NCI-H748 treated with DMSO at 0.1 percent for 48 hours (cell line): ENCODE measurements at regions not wholly inside any gene's neighbourhood (a gene's known extent, or its start where the extent isn't known, plus 50 kb on each side); places are given as distances from the start of the nearest gene placed in this dataset.

Experiments used
- DNase-seq: peaks from one replicate; lab custom pipeline; 2025; lab: John Stamatoyannopoulos, UW

DNA sequence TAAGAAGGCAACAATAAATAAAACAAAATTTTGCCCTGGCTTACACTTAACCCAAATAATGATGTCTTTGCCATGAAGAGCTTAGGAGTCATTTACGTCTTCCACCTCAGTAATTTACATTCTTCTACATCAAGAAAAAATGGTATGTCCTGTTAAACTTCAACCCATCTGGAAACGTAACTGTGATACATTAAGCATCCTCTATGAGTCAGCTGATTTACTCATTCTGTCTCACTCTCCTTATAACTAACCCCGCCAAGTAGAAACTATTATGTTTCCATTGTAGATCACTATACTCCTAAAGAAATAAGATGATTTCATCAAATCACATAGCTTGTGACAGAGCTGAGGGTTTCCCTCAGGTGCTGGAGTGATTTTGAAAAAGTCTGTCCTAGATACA is 330.7 kb downstream of the CDC14C start:
- DNase-seq = no peak

DNA sequence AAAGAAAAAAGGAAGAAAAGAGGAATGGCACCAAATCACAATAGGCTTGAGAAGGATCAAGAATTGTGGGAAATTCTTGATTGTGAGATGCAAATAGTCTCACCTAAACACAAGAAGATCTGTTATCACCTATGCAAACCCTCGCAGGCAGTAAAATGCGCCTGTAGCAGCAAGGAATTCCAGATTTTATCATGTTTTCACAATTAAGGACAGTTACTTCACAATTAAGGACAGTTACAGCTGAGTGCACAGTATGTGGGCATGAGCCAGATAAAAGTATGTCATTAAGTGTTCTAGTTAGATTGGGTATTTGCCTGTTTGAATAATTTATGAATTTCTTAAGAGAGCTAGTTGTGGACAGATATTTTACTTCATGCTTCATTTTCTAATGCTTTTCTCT is 336.2 kb downstream of the CDC14C start:
- DNase-seq = no peak

DNA sequence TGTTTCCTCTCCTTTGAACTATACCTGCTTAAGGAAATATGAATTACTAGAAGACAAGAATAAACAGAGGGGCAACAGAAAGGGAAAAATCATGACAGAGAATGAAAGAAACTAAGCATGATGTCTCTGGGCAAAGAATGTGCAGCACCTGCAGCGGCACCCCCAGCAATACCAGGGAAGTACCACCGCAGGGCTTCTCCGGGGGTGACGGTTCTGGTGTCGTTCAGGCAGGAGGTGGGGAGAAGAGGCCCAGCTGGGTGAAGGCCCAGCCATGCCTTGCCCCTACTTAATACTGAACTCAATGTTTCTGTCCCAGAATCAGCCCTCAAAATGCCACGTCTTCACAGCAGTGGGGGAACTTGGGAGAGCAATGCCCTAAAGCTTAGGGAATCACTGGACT is 337.6 kb downstream of the CDC14C start:
- DNase-seq = no peak

DNA sequence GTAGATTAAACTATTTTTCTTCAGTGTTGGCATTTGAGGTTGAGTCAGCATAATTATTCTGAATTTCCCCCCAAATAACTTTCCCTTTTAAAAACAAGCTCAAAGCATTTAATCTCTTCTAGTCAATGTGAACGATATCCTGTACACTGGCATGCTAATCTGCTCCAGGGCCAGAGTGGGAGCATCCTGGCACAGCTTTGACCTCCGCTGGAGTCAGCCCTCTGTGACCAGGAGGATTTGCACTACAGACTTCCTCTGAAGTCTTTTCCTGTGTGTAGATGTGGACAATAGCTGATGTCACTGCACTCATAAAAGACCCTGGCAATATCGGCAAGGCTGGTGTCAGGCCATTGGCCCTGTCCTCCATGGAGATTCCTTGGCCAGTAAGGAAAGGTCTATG is 340.2 kb downstream of the CDC14C start:
- no peak for DNase-seq

DNA sequence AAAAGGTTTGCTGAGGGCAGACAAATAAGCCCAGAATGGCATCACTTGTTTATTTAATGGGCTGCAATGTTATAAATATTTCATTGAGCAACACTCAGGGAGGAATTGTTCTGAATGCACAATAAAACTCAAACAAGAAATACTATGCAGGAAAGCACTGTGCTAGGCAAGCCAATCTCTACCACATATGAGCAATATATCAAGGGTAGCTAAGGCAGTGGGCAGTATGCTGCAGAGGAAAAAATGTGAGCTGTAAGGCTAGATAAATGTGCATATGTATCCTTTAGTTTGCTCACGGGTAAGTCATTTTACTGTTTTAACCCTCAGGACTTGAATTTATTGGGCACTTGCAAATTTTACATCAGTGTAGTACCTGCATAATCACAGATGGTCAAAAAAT is 349.6 kb downstream of the CDC14C start:
- DNase-seq = no peak

DNA sequence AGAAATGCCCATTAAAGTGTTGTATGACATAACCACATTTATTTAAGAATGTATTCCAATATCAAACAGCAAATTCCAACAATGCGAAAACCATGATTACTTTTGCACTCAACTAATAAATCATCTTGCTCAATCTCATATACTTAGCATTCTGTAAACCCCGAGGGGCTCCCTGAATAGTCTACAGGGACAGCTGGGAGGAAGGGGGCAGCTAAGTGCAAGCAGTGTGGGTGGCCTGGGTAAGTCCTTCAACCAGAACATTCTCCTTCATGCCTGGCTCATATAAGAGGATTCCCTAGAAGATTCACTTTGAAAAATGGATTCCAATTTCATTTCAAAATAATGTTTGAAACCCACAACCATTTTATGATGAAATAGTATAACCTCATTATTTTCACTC is 355.5 kb downstream of the CDC14C start:
- DNase-seq = no peak

DNA sequence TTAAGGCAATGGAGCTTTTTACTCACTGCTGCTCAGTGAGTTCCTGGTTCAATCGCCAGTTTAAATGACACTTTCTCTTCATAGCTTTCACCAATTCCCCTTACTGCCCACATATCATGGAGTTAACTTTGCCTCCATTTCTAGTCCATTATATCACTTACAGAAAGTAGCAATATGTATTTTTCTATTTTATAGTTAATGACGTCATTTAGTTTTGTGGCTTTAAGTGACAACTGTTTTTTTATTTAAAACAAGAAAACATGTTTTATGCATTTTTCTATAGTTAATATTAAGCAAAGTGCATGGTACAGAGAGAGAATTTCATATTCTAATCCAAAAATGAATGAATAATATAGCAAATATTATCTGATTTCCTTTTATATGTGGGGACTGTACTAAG is 363.3 kb downstream of the CDC14C start:
- DNase-seq = no peak

DNA sequence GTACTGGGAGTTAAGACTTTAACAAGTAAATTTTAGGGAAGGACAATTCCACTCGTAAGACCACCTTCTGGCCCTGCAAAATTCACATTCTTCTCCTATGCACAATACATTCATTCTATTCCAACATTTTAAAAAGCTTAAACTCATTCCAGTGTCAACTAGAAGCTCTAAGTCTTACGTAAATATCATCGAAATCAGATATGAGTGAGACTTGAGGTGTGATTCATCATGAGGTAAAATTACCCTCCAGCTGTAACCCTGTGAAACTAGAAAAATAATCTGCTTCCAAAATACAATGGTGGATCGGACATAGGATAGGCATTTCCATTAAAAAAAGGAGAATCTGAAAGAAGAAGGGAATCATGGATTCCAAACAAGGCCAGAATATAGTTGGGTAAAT is 370.3 kb downstream of the CDC14C start:
- DNase-seq = no peak

DNA sequence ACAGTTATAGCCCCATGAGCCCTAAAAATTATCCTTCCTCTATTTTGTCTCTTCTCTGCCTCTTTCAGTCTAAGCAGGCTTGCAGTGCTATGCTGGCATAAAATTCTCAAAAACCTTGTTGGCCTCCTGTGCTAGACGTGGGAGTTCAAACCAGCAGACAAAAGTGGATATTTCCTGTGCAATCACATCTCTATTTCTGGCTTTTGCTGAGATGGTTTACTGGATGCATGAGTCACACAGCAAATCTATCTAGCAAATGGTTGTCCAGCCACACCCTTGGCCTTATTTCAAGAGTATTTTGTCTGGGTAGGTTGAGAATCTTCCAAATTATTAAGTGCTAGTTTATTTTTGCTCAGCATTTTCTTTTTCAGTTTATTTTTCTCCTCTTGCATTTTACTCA is 370.8 kb downstream of the CDC14C start:
- no peak for DNase-seq

DNA sequence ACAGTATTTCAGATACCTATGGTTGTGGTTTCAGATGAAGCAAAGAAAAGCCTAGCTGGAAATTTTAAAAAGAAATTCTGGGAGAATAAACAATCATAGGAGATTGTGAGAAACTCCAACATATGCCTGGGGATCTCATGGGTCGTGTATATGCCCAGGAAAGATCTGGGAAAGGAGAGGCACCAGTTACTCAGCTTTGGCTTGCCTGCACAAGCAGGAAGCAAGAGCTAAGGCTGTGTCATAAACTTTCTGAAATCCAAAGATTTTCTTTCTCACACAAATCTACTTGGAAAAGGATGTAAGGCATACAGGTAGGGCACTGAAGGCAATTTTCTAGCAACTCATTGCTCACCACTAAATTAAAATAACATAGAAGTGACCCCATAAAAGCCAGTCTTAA is 373.6 kb downstream of the CDC14C start:
- DNase-seq = no peak

DNA sequence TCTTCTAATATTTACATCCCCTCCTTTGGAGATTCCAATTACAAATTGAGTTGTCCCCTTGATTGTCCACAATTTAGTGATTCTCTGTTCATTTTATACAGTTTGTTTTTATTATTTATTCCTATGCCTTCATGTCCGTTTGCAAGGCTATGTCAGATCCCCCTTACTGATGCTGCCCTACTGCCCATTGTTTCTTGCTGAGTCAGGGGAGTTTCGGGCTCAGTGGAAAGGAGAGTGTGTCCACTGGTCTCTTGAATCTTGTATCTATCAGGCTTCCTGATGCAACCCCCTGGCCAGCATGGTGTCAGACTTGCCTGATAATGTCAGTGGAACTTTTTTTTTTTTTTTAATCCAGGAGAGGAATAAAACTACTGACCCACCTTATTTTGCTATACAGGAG is 384.4 kb downstream of the CDC14C start:
- DNase-seq = no peak

DNA sequence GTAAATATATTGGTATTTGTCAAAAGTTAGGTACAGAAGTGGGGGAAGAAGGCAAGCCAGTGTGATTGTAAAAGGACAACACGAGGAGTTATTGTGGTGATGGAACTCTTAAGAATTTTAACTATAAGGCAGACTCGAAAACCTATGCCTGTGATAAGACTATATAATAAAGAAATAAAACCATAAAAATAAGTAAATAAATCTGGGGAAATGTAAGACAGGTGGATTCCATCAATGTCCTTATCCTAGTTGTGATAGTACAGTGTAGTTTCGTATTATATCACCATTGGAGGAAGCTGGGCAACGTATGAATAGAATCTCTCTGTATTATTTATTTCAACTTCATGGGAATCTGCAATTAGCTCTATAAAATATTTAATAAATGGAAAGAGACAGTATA is 395.7 kb downstream of the CDC14C start:
- DNase-seq = no peak

DNA sequence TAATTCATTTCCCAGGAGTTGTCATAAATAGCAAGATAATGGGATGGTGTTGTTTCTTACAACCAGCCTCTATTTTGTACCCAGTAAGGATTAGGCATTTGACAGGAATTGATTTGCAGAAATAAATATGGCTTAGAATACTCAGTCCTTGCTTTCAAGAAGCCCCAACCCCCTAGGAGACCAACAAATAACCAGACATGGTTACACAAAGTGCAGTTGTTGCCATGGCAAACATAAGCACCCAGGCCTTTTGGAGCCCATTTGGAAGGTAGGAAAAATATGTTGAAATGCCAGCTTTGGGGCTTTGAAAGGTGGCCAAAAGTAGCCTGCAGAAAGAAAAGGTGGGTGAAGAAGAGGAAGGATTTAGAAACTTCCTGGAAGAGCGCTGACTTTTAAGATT is 397.5 kb downstream of the CDC14C start:
- no peak for DNase-seq

DNA sequence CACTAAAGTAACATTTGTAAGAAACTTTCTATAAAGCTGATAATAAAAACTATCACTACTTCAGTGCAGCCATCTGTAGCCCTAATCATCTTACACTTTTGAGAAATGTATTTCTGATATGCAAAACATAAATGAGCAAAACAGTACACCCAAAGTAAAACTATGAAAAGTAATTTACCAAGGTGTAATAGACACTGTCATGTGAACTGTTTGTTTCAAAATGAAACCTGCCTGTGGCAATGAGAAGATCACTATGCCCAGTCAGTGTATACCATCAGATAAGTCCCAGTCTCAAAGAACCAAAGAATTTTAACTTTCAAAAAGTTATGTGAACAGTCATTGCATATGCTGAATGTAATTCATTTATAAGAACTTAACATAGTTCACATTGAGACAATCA is 398.1 kb downstream of the CDC14C start:
- no peak for DNase-seq

DNA sequence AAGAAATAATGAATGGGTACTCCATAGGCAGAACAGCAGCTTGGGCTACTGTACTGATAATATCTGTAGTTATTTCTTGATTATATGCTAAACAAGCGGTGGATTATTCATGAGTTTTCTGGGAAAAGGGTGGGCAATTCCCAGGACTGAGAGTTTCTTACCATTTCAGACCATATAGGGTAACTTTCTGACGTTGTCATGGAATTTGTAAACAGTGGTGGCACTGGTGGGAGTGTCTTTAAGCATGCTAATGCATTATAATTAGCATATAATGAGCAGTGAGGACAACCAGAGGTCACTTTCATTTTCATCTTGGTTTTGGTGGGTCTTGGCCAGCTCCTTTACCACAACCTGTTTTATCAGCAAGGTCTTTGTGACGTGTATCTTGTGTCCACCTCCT is 399.7 kb downstream of the CDC14C start:
- no peak for DNase-seq

DNA sequence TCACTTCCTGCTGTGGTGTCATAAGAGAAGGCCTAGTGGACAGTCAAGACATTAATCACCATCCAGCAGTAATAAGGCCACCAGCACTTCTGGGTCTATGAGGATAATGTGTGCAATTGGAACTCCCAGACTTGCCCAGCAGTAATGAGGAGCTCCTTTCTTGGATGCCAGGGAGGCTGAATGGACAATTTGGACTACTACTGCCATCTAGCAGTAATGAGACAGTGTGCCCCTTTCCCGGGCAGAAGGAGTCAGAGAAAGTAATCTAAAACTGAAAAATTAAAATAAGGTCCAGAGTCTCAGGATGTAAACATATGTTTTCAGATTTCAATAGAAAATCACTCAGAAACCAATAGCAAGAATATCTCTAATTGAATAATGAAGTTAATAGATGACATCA is 400.4 kb downstream of the CDC14C start:
- no peak for DNase-seq

DNA sequence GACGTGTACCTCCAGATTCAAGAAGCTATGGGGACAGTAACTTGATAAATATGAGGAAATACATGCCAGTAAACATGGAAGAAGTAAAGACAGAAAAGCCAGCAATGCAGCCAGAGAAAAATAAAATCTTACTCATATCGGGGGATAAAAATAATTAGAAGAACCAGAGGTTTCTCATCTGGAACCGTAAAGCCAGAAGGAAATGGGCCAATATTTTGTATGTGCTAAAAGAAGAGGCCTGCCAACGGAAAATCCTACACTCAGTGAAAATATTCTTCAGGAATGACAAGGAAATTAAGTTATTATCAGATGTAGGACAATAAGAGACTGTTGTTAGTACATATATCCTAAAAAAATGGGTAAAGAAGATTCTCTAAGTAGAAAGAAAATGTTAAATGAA is 401.2 kb downstream of the CDC14C start:
- no peak for DNase-seq

DNA sequence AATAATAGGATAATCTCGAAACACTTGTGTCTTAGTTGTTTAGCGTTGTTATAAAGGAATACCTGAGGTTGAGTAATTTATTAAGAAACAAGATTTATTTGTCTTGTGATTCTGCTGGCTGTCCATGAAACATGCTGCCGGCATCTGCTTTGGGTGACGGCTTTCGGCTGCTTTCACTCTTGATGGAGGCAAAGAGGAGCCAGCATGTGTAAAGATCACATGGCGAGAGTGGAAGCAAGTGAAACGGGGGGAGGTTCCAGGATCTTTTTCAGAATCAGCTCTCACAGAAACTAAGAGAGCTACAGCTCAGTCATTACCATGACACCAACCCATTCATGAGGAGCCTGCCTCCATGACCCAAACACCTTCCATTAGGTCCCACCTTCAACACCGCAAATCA is 402.8 kb downstream of the CDC14C start:
- DNase-seq = no peak

DNA sequence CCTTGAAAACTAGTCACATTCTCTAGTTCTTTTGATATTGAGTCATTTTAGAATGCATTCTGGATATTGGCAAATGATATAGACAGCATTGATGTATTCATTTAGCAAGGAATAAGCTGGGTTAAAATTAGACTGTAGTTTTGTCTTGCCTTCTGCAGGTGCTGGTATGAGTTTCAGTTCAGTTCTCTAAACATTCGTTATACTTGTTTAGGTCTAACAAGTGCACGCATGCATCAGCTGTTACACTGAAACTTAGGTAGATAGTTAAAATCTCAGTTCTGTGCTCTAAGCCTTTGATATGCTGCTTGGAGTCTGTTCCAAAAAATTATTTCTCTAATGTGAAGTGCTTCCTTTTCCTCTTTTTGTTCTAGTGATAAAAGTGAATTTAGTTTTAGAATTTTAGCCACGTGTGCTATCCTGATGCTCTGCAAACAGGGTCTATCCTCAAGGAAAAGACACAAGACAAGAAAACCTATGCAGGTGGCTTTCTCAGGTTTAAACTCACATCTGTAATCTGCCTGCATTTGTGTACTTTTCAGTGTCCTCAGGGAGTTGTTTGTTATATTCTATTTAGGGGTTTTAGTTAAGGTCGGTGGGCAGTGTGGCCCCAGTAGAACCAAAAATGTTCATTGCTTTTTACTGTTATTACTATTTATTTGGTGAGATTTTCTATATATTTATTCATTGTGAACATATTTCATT is 409.0 kb downstream of the CDC14C start:
- no peak for DNase-seq

DNA sequence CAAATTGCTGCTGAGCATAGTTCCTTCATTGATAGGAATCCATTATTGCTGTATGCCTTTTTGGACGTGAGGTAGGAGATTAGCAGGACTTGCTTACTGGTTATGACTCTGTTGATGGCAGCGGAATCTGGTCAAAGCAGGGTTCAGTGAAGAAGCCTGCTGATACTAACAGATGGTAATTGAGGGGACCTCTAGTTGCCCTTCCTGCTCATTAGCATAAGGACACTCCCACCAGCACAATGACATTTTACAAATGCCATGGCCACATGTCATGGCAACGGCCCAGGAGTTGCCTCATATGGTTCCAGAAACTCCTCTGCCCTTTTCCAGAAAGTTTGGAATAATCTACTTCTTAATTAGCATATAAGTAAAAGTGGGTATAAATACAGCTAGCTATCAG is 417.5 kb downstream of the CDC14C start:
- no peak for DNase-seq

DNA sequence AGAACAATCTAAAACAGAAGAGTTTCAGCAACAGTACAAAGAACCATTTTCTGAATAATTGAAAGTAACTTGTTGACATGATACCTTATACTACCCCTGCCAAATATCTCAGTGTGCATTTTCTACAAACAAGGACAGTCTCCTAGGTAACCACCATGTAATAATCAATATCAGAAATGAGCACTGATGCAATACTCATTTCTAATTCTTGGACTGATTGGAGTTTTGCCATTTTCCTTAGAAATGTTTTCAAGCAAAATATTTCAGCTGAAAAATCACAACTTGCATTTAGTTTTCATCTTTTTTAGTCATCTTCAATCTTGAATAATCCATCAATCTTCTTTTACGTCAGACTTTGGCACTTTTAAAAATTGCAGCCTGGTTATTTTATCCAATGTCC is 420.2 kb downstream of the CDC14C start:
- DNase-seq = no peak

DNA sequence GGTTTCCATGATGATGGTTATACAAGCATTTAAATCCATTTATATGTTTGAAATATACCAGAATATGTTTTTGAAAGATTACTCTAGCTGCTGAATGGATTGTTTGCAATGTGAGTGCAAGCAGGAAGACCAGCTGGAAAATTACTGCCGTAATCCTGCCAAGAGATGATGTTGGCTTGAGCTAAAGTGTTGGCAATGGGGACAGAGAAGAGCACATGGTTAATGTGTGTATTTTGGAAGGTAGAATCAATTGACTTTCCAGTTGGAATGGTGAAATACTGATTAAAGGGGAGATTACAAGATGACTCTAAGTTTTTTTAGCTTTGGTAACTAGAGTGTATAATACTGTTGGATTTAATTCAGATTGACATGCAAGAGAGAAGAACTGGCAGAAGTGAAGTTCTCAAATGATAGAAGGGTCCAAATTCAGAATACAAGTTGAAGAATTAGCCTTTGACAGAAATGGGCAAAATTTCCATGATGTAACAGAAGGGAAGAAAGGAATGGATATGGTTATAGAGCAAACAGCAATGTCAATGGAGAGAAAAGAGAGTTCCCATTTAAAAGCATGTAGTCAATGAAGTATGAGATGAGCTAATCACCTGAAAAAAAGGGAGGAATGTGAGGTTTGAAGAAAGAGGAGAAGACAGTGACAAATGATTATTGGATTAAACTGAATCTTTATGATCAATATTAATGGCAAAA is 422.0 kb downstream of the CDC14C start:
- DNase-seq = no peak

DNA sequence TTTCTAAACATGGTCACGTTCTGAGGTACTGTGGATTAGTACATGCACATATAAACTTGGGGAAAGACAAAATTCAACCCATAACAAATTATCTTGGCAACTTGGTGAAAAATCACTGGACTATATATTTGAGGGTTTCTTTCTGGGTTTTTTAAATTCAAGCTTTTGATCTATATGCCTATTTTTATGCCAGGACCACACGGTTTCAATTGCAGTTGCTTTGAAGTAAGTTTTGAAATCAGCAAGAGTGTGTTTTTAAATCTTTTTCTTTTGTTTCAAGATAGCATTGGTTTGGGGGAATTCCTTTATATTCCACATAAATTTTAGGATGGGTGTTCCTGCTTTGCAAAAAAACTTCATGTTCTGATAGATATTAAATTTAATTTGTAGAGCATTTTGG is 406.4 kb upstream of the VWC2 start:
- DNase-seq = no peak

DNA sequence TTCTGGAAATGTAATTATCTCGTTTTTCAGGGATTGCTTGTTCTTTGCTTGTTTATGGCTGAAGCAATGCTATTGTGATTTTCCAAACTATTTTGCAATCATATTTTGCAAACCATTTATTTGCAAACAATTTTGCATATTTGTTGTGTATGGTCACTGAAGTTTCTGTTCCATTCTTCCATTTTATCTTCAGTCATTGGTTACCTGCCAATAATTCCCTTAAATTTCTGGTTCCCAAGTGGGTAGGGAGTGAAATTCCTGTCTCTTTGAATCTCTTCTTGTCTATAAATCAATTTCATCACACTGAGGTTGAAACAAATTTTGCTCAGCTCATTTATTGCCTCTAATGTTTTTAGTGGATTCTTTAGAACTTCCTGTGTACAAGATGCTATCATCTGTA is 401.7 kb upstream of the VWC2 start:
- no peak for DNase-seq
